GM23248 (cell line): ENCODE measurements at regions not wholly inside any gene's neighbourhood (a gene's known extent, or its start where the extent isn't known, plus 50 kb on each side); places are given as distances from the start of the nearest gene placed in this dataset.

Experiments
- EZH2 ChIP-seq: fragments of 200-600 bp; sonication (generic); IDR thresholded peaks from 2 replicates; pipeline ENCODE4 v1.6.1; 2018; ENCODE audit warnings: antibody characterized with exemption, mild to moderate bottlenecking; ENCODE audit not compliant: insufficient read depth, poor library complexity, severe bottlenecking
- EZH2phosphoT487 ChIP-seq: fragments of 200-600 bp; sonication (generic); IDR thresholded peaks from 2 replicates; pipeline ENCODE4 v1.6.1; 2018; ENCODE audit warnings: antibody characterized with exemption, moderate library complexity, mild to moderate bottlenecking, low read depth; ENCODE audit not compliant: insufficient read depth

DNA sequence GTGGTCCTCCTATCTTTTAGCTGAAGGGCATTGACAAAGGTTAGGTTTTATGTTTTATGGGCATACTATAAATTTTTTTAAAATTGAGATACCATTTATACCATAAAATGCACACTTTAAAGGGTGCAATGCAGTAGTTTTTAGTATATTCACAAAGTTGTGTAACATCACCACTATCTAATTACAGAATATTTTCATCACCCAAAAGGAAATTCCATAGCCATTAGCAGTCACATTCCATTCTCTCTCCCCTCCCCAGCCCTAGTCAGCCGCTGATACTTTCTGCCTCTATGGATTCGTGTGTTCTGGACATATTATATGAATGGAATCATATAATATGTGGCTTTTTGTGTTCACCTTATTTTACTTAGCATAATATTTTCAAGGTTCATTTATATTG is 135.8 kb upstream of the B3GALT2 start:
- no peak for TF ChIP-seq EZH2
- no peak for TF ChIP-seq EZH2phosphoT487
